ENCODE measurements at regions not wholly inside any gene's neighbourhood (a gene's known extent, or its start where the extent isn't known, plus 50 kb on each side); places are given as distances from the start of the nearest gene placed in this dataset.
"Not testable (repeated sequence)": the region's sequence is repeated elsewhere in the genome, so short reads cannot be mapped to it uniquely, and the experiment has no call there.

GRCh38 chr1:55316502-55316901, 101.3 kb upstream of the USP24 start:
- Mint-ChIP-seq H3K9me3 (no peaks in the 10 kb centered on the region), H3K4me3 (no peak overlapping the region), H3K27ac (no peak overlapping the region), H3K4me1 (no peaks in the 10 kb centered on the region), H3K27me3 (no peaks in the 10 kb centered on the region)
- ATAC-seq, result no peak
- no peak for DNase-seq

GRCh38 chr1:55315552-55315951, 100.4 kb upstream of the USP24 start:
- Mint-ChIP-seq H3K4me3 (no peak overlapping the region), H3K4me1 (peaks cover 9% of the 10 kb centered on the region), H3K9me3 (no peaks in the 10 kb centered on the region), H3K27me3 (no peaks in the 10 kb centered on the region), H3K27ac (no peak overlapping the region)
- ATAC-seq (no peak), DNase-seq (no peak)

GRCh38 chr1:55314740-55315139, 99.6 kb upstream of the USP24 start:
- no peak for ATAC-seq
- peaks cover 10% of the 10 kb centered on the region for H3K4me1 Mint-ChIP-seq
- DNase-seq, result no peak
- no peaks in the 10 kb centered on the region for H3K9me3 Mint-ChIP-seq
- H3K4me3 Mint-ChIP-seq, result no peak overlapping the region
- H3K27ac Mint-ChIP-seq, result no peak overlapping the region
- no peaks in the 10 kb centered on the region for H3K27me3 Mint-ChIP-seq

GRCh38 chr1:55313903-55314302, 98.7 kb upstream of the USP24 start:
- no peaks in the 10 kb centered on the region for H3K9me3 Mint-ChIP-seq
- no peak overlapping the region for H3K4me3 Mint-ChIP-seq
- peaks cover 10% of the 10 kb centered on the region for H3K4me1 Mint-ChIP-seq
- ATAC-seq, result no peak
- no peaks in the 10 kb centered on the region for H3K27me3 Mint-ChIP-seq
- no peak for DNase-seq
- no peak overlapping the region for H3K27ac Mint-ChIP-seq

GRCh38 chr1:55311979-55312378, 96.8 kb upstream of the USP24 start:
- peaks cover 10% of the 10 kb centered on the region for H3K4me1 Mint-ChIP-seq
- ATAC-seq (no peak), DNase-seq (no peak)
- H3K4me3 Mint-ChIP-seq, result no peak overlapping the region
- H3K27ac Mint-ChIP-seq, result no peak overlapping the region
- H3K27me3 Mint-ChIP-seq, result no peaks in the 10 kb centered on the region
- H3K9me3 Mint-ChIP-seq, result no peaks in the 10 kb centered on the region

GRCh38 chr1:55311057-55311641, 96.0 kb upstream of the USP24 start:
- no peak for DNase-seq
- Mint-ChIP-seq H3K27me3 (no peaks in the 10 kb centered on the region), H3K4me3 (no peak overlapping the region), H3K4me1 (peaks cover 10% of the 10 kb centered on the region), H3K9me3 (no peaks in the 10 kb centered on the region), H3K27ac (no peak overlapping the region)
- ATAC-seq, result no peak

- Mint-ChIP-seq H3K4me3 (no peak overlapping the region), H3K27me3 (no peaks in the 10 kb centered on the region), H3K27ac (peak overlapping the region in 1 of 2 donors; percentile 72), H3K4me1 (peaks cover 10% of the 10 kb centered on the region), H3K9me3 (no peaks in the 10 kb centered on the region)
- DNase-seq, result no peak
- no peak for ATAC-seq
Measured at GRCh38 chr1:55310505-55310971, 95.4 kb upstream of the USP24 start.

- ATAC-seq, result no peak
- no peaks in the 10 kb centered on the region for H3K27me3 Mint-ChIP-seq
- no peak for DNase-seq
- no peak overlapping the region for H3K4me3 Mint-ChIP-seq
- peaks cover 10% of the 10 kb centered on the region for H3K4me1 Mint-ChIP-seq
- no peaks in the 10 kb centered on the region for H3K9me3 Mint-ChIP-seq
- H3K27ac Mint-ChIP-seq, result no peak overlapping the region
Measured at GRCh38 chr1:55309786-55310504, 94.8 kb upstream of the USP24 start.

- DNase-seq, result no peak
- Mint-ChIP-seq H3K4me3 (no peak overlapping the region), H3K27ac (no peak overlapping the region), H3K9me3 (no peaks in the 10 kb centered on the region), H3K27me3 (no peaks in the 10 kb centered on the region), H3K4me1 (peaks cover 10% of the 10 kb centered on the region)
- ATAC-seq, result no peak
Measured at GRCh38 chr1:55309053-55309452, 93.9 kb upstream of the USP24 start.

- no peak overlapping the region for H3K4me3 Mint-ChIP-seq
- DNase-seq, result no peak
- no peak overlapping the region for H3K27ac Mint-ChIP-seq
- H3K9me3 Mint-ChIP-seq, result no peaks in the 10 kb centered on the region
- H3K4me1 Mint-ChIP-seq, result peaks cover 3% of the 10 kb centered on the region
- peak; percentile 71 for ATAC-seq
- H3K27me3 Mint-ChIP-seq, result no peaks in the 10 kb centered on the region
Measured at GRCh38 chr1:55305735-55306134, 90.6 kb upstream of the USP24 start.

- Mint-ChIP-seq H3K4me1 (no peaks in the 10 kb centered on the region), H3K4me3 (no peak overlapping the region), H3K9me3 (no peaks in the 10 kb centered on the region), H3K27me3 (no peaks in the 10 kb centered on the region), H3K27ac (no peak overlapping the region)
- no peak for DNase-seq
- ATAC-seq, result no peak
Measured at GRCh38 chr1:55304229-55304740, 89.1 kb upstream of the USP24 start.

- Mint-ChIP-seq H3K4me3 (no peak overlapping the region), H3K27me3 (no peaks in the 10 kb centered on the region), H3K4me1 (no peaks in the 10 kb centered on the region), H3K9me3 (no peaks in the 10 kb centered on the region), H3K27ac (no peak overlapping the region)
- ATAC-seq, result no peak
- DNase-seq, result no peak
Measured at GRCh38 chr1:55302972-55303371, 87.8 kb upstream of the USP24 start.

GRCh38 chr1:55301912-55302311, 86.7 kb upstream of the USP24 start:
- no peaks in the 10 kb centered on the region for H3K27me3 Mint-ChIP-seq
- no peaks in the 10 kb centered on the region for H3K4me1 Mint-ChIP-seq
- DNase-seq (no peak), ATAC-seq (no peak)
- H3K4me3 Mint-ChIP-seq, result no peak overlapping the region
- H3K27ac Mint-ChIP-seq, result no peak overlapping the region
- H3K9me3 Mint-ChIP-seq, result no peaks in the 10 kb centered on the region

- Mint-ChIP-seq H3K4me3 (no peak overlapping the region), H3K9me3 (no peaks in the 10 kb centered on the region), H3K27ac (no peak overlapping the region), H3K27me3 (no peaks in the 10 kb centered on the region), H3K4me1 (no peaks in the 10 kb centered on the region)
- ATAC-seq (no peak), DNase-seq (no peak)
Measured at GRCh38 chr1:55300975-55301374, 85.8 kb upstream of the USP24 start.

GRCh38 chr1:55298167-55298894, 83.2 kb upstream of the USP24 start:
- ATAC-seq (no peak), DNase-seq (no peak)
- Mint-ChIP-seq H3K27ac (no peak overlapping the region), H3K4me3 (no peak overlapping the region), H3K9me3 (no peaks in the 10 kb centered on the region), H3K27me3 (no peaks in the 10 kb centered on the region), H3K4me1 (no peaks in the 10 kb centered on the region)

GRCh38 chr1:55296247-55296646, 81.1 kb upstream of the USP24 start:
- not testable (repeated sequence) for H3K27ac Mint-ChIP-seq, H3K4me1 Mint-ChIP-seq, H3K9me3 Mint-ChIP-seq, ATAC-seq, DNase-seq, H3K4me3 Mint-ChIP-seq, H3K27me3 Mint-ChIP-seq
